Tibial nerve (tissue), 4 donors: ENCODE measurements at regions not wholly inside any gene's neighbourhood (a gene's known extent, or its start where the extent isn't known, plus 50 kb on each side); places are given as distances from the start of the nearest gene placed in this dataset.

Experiments used
- DNase-seq, 2 donors: peaks; one replicate each; pipeline ENCODE4 v3.0.0-alpha.2; 2019; ENCODE audit warnings: low spot score in 2 of 2
- H3K27ac ChIP-seq, 4 donors: fragments of 200-600 bp; sonication (generic) in 3 of 4; one replicate each; pipeline ENCODE4 v1.5.1; 2017 to 2019; ENCODE audit warnings: mild to moderate bottlenecking in 1 of 4
- H3K27me3 ChIP-seq, 2 donors: fragments of 200-600 bp; sonication (generic) in 1 of 2; one replicate each; pipeline versions ENCODE4 v1.5.1 to v1.6.0; 2017 to 2019
- H3K36me3 ChIP-seq, 3 donors: fragments of 200-600 bp; sonication (generic); one replicate each; pipeline ENCODE4 v1.5.1; 2018 to 2019
- H3K4me1 ChIP-seq, 4 donors: fragments of 200-600 bp; sonication (generic) in 3 of 4; one replicate each; pipeline ENCODE4 v1.5.1; 2017 to 2019
- H3K4me3 ChIP-seq, 4 donors: fragments of 200-600 bp; sonication (generic) in 3 of 4; one replicate each; pipeline ENCODE4 v1.5.1; 2017 to 2019; ENCODE audit warnings: mild to moderate bottlenecking in 1 of 4, moderate library complexity in 1 of 4
- H3K9me3 ChIP-seq, 4 donors: fragments of 200-600 bp; sonication (generic) in 3 of 4; one replicate each; pipeline ENCODE4 v1.5.1; 2017 to 2019
- CTCF ChIP-seq, 5 experiments: fragments of 200-600 bp in 3 of 5; fragments of 450-650 bp in 2 of 5; sonication (generic) in 3 of 5; IDR thresholded peaks; one replicate each; pipeline ENCODE4 v1.5.1; 2016 to 2019; ENCODE audit warnings: antibody characterized with exemption in 5 of 5, mild to moderate bottlenecking in 3 of 5, moderate library complexity in 2 of 5
- EP300 ChIP-seq, 2 donors: sonication (generic); formaldehyde crosslinking; IDR thresholded peaks; one replicate each; pipeline ENCODE4 v1.6.1; 2017; ENCODE audit warnings: antibody characterized with exemption in 2 of 2, mild to moderate bottlenecking in 1 of 2
- POLR2A ChIP-seq, 2 donors: fragments of 450-650 bp; IDR thresholded peaks; one replicate each; pipeline ENCODE4 v1.6.1; 2017; ENCODE audit warnings: antibody characterized with exemption in 2 of 2, mild to moderate bottlenecking in 2 of 2, moderate library complexity in 2 of 2
- WGBS, 2 donors: methylation state at CpG; one replicate each; pipeline ENCODE4 v1.1.5; 2018; 5-methylcytosine and 5-hydroxymethylcytosine counted together

GRCh38 chr6:3569816-3570215 lies 113.0 kb upstream of the SLC22A23 start:
- Histone ChIP-seq H3K27me3 (no peaks in the 10 kb centered on the region), H3K27ac (no peak overlapping the region), H3K4me1 (no peaks in the 10 kb centered on the region), H3K9me3 (peaks cover 0 to 5% (median 0%) of the 10 kb centered on the region in 4 donors), H3K4me3 (no peak overlapping the region), H3K36me3 (no peaks in the 10 kb centered on the region)
- TF ChIP-seq EP300 (IDR thresholded peaks at IDR 0.05) (no peak), POLR2A (IDR thresholded peaks at IDR 0.05) (no peak), CTCF (IDR thresholded peaks at IDR 0.05) (no peak)
- 43 to 74% methylated on average over 1 of the region's 1 CpG for WGBS, 2 donors
- no peak for DNase-seq

GRCh38 chr6:3568396-3569082 lies 111.7 kb upstream of the SLC22A23 start:
- H3K9me3 ChIP-seq = peaks cover 0 to 5% (median 0%) of the 10 kb centered on the region in 4 donors
- H3K4me1 ChIP-seq = no peaks in the 10 kb centered on the region
- no peaks in the 10 kb centered on the region for H3K36me3 ChIP-seq
- H3K4me3 ChIP-seq = no peak overlapping the region
- TF ChIP-seq EP300 (IDR thresholded peaks at IDR 0.05) = no peak
- TF ChIP-seq POLR2A (IDR thresholded peaks at IDR 0.05) = no peak
- TF ChIP-seq CTCF (IDR thresholded peaks at IDR 0.05) = no peak
- no peaks in the 10 kb centered on the region for H3K27me3 ChIP-seq
- WGBS, 2 donors = 49 to 60% methylated on average over 7 of the region's 7 CpGs
- no peak overlapping the region for H3K27ac ChIP-seq
- DNase-seq = no peak

GRCh38 chr6:3566812-3567211 lies 110.0 kb upstream of the SLC22A23 start:
- Histone ChIP-seq H3K9me3 (peaks cover 0 to 5% (median 0%) of the 10 kb centered on the region in 4 donors), H3K4me3 (no peak overlapping the region), H3K27me3 (no peaks in the 10 kb centered on the region), H3K4me1 (no peaks in the 10 kb centered on the region), H3K27ac (no peak overlapping the region), H3K36me3 (no peaks in the 10 kb centered on the region)
- DNase-seq = no peak
- no peak for TF ChIP-seq EP300 (IDR thresholded peaks at IDR 0.05)
- TF ChIP-seq CTCF (IDR thresholded peaks at IDR 0.05) = no peak
- no peak for TF ChIP-seq POLR2A (IDR thresholded peaks at IDR 0.05)
- 89% methylated on average over 8 of the region's 8 CpGs for WGBS, 2 donors

GRCh38 chr6:3565291-3565690 lies 108.4 kb upstream of the SLC22A23 start:
- no peaks in the 10 kb centered on the region for H3K27me3 ChIP-seq

More at GRCh38 chr6:3565291-3565690, 108.4 kb upstream of the SLC22A23 start:
- H3K4me3 ChIP-seq = no peak overlapping the region
- DNase-seq = no peak
- no peaks in the 10 kb centered on the region for H3K36me3 ChIP-seq
- WGBS, 2 donors = 77 to 80% methylated on average over 3 of the region's 3 CpGs
- no peak overlapping the region for H3K27ac ChIP-seq
- TF ChIP-seq POLR2A (IDR thresholded peaks at IDR 0.05) = no peak
- no peak for TF ChIP-seq CTCF (IDR thresholded peaks at IDR 0.05)
- TF ChIP-seq EP300 (IDR thresholded peaks at IDR 0.05) = no peak
- peaks cover 0 to 5% (median 0%) of the 10 kb centered on the region in 4 donors for H3K4me1 ChIP-seq
- peaks cover 0 to 5% (median 0%) of the 10 kb centered on the region in 4 donors for H3K9me3 ChIP-seq
